ENCODE measurements at regions not wholly inside any gene's neighbourhood (a gene's known extent, or its start where the extent isn't known, plus 50 kb on each side); places are given as distances from the start of the nearest gene placed in this dataset.

DNA sequence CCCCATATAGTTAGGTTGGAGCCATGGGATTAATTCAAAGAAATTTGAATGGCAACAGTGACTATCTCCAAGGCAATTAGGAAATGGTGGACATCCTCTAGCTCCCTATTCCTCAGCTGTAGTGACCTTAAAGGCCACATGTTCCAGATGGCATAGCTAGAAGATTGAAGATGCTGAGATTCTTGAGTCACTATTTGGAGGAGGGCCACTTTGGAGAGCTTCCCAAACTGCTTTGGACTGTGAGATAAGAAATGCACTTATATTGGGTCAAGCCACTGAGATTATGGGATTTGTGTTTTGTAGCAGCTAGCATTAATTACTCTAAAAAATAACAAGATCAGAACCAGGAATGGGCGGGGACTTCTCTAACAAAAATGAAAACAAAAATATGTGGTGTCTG lies 636.2 kb upstream of the CCNG1 start:
- no CpG with 5 or more reads among the region's 1 CpG for WGBS (ENCODE audit: insufficient coverage)
- Histone ChIP-seq H3K9me3 (ENCODE audit: control extremely low read depth in 1 of 3, control insufficient read depth in 2 of 3, insufficient read depth in 1 of 3, low read length in 2 of 3) (no peaks in the 10 kb centered on the region), H3K79me2 (ENCODE audit: control insufficient read depth, insufficient read depth, low read length) (no peaks in the 10 kb centered on the region), H3K36me3 (replicated peaks in 1 of 2; ENCODE audit: control extremely low read depth in 1 of 2, control insufficient read depth in 1 of 2, extremely low read depth in 1 of 2, insufficient read depth in 2 of 2, low read length in 1 of 2) (no peaks in the 10 kb centered on the region), H3K9ac (ENCODE audit: low read length) (no peak overlapping the region), H3K4me2 (replicated peaks; ENCODE audit: low read depth, low read length, poor library complexity, severe bottlenecking) (no peak overlapping the region), H3K27me3 (replicated peaks in 1 of 4; ENCODE audit: control extremely low read depth in 1 of 4, control insufficient read depth in 3 of 4, insufficient read depth in 4 of 4, low read length in 3 of 4) (no peaks in the 10 kb centered on the region), H4K20me1 (ENCODE audit: control insufficient read depth, insufficient read depth, low read length, poor library complexity, severe bottlenecking) (no peaks in the 10 kb centered on the region), H3K4me3 (ENCODE audit: control extremely low read depth in 1 of 5, extremely low read depth in 1 of 5, insufficient read depth in 1 of 5, low read depth in 2 of 5, low read length in 4 of 5) (no peak overlapping the region), H2AFZ (ENCODE audit: insufficient read depth, low read depth, low read length, poor library complexity, severe bottlenecking) (no peak overlapping the region), H3K4me1 (ENCODE audit: control insufficient read depth in 2 of 2, insufficient read depth in 2 of 2, low read length in 2 of 2) (no peaks in the 10 kb centered on the region), H3K27ac (ENCODE audit: low read length in 2 of 2) (no peak overlapping the region)
- H3K27me3 Mint-ChIP-seq: no peaks in the 10 kb centered on the region
- H3K4me3 Mint-ChIP-seq: no peak overlapping the region
- peaks cover 3% of the 10 kb centered on the region for H3K9me3 Mint-ChIP-seq (ENCODE audit: insufficient read depth)
- ATAC-seq (ENCODE audit: low read depth): no peak
- no peaks in the 10 kb centered on the region for H3K4me1 Mint-ChIP-seq
- no peak for DNase-seq
- intact Hi-C loops (cut with micrococcal nuclease): no loop called here
- ChIA-PET POLR2A (no interaction called here), CTCF (no interaction called here)
- H3K27ac Mint-ChIP-seq: no peak overlapping the region
- TF ChIP-seq, protein P1, sequence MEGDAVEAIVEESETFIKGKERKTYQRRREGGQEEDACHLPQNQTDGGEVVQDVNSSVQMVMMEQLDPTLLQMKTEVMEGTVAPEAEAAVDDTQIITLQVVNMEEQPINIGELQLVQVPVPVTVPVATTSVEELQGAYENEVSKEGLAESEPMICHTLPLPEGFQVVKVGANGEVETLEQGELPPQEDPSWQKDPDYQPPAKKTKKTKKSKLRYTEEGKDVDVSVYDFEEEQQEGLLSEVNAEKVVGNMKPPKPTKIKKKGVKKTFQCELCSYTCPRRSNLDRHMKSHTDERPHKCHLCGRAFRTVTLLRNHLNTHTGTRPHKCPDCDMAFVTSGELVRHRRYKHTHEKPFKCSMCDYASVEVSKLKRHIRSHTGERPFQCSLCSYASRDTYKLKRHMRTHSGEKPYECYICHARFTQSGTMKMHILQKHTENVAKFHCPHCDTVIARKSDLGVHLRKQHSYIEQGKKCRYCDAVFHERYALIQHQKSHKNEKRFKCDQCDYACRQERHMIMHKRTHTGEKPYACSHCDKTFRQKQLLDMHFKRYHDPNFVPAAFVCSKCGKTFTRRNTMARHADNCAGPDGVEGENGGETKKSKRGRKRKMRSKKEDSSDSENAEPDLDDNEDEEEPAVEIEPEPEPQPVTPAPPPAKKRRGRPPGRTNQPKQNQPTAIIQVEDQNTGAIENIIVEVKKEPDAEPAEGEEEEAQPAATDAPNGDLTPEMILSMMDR (IDR thresholded peaks at IDR 0.05): no peak
- no peak for TF ChIP-seq EZH2 (IDR thresholded peaks at IDR 0.05; ENCODE audit: borderline replicate concordance, insufficient read depth, low read depth, low read length, poor library complexity, severe bottlenecking)

DNA sequence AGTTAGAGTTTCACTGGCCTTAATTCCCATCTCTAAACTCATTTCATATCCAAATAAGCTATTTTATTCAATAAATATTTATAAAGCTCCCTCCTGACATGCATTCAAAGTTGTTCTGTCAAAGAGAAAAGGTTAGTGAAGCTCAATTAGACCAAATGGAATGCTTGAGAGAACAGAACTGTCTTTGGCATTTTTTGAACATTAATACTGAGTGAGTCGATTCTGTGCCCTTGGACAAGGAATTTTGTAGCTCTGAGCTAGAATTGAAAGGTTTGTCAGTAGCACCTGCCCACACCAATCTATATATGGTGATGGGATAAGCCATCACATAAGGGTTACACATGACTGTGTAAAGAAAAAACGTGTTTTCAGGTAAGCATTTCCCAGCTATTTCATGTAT lies 631.2 kb upstream of the CCNG1 start:
- Histone ChIP-seq H3K79me2 (ENCODE audit: control insufficient read depth, insufficient read depth, low read length) (no peaks in the 10 kb centered on the region), H3K4me1 (ENCODE audit: control insufficient read depth in 2 of 2, insufficient read depth in 2 of 2, low read length in 2 of 2) (no peaks in the 10 kb centered on the region), H3K4me3 (ENCODE audit: control extremely low read depth in 1 of 5, extremely low read depth in 1 of 5, insufficient read depth in 1 of 5, low read depth in 2 of 5, low read length in 4 of 5) (no peak overlapping the region), H2AFZ (ENCODE audit: insufficient read depth, low read depth, low read length, poor library complexity, severe bottlenecking) (no peak overlapping the region), H3K27ac (ENCODE audit: low read length in 2 of 2) (no peak overlapping the region), H3K27me3 (replicated peaks in 1 of 4; ENCODE audit: control extremely low read depth in 1 of 4, control insufficient read depth in 3 of 4, insufficient read depth in 4 of 4, low read length in 3 of 4) (no peaks in the 10 kb centered on the region), H3K9ac (ENCODE audit: low read length) (no peak overlapping the region), H3K4me2 (replicated peaks; ENCODE audit: low read depth, low read length, poor library complexity, severe bottlenecking) (no peak overlapping the region), H3K36me3 (replicated peaks in 1 of 2; ENCODE audit: control extremely low read depth in 1 of 2, control insufficient read depth in 1 of 2, extremely low read depth in 1 of 2, insufficient read depth in 2 of 2, low read length in 1 of 2) (no peaks in the 10 kb centered on the region), H3K9me3 (ENCODE audit: control extremely low read depth in 1 of 3, control insufficient read depth in 2 of 3, insufficient read depth in 1 of 3, low read length in 2 of 3) (no peaks in the 10 kb centered on the region), H4K20me1 (ENCODE audit: control insufficient read depth, insufficient read depth, low read length, poor library complexity, severe bottlenecking) (no peaks in the 10 kb centered on the region)
- DNase-seq: no peak
- TF ChIP-seq, protein P1 (IDR thresholded peaks at IDR 0.05): no peak
- no peak for TF ChIP-seq EZH2 (IDR thresholded peaks at IDR 0.05; ENCODE audit: borderline replicate concordance, insufficient read depth, low read depth, low read length, poor library complexity, severe bottlenecking)
- H3K4me1 Mint-ChIP-seq: no peaks in the 10 kb centered on the region
- CTCF ChIA-PET: no interaction called here
- POLR2A ChIA-PET: no interaction called here
- H3K27me3 Mint-ChIP-seq: no peaks in the 10 kb centered on the region
- WGBS (ENCODE audit: insufficient coverage): 100% methylated on average over 1 of the region's 2 CpGs
- no peak overlapping the region for H3K27ac Mint-ChIP-seq
- intact Hi-C loops (cut with micrococcal nuclease): no loop called here
- no peak for ATAC-seq (ENCODE audit: low read depth)
- no peak overlapping the region for H3K4me3 Mint-ChIP-seq
- peaks cover 4% of the 10 kb centered on the region for H3K9me3 Mint-ChIP-seq (ENCODE audit: insufficient read depth)

Measured in B cell (primary cell).